ENCODE measurements at regions not wholly inside any gene's neighbourhood (a gene's known extent, or its start where the extent isn't known, plus 50 kb on each side); places are given as distances from the start of the nearest gene placed in this dataset.
A peak's percentile ranks its signal among the peaks of the same experiment; 100 is the strongest.

DNA sequence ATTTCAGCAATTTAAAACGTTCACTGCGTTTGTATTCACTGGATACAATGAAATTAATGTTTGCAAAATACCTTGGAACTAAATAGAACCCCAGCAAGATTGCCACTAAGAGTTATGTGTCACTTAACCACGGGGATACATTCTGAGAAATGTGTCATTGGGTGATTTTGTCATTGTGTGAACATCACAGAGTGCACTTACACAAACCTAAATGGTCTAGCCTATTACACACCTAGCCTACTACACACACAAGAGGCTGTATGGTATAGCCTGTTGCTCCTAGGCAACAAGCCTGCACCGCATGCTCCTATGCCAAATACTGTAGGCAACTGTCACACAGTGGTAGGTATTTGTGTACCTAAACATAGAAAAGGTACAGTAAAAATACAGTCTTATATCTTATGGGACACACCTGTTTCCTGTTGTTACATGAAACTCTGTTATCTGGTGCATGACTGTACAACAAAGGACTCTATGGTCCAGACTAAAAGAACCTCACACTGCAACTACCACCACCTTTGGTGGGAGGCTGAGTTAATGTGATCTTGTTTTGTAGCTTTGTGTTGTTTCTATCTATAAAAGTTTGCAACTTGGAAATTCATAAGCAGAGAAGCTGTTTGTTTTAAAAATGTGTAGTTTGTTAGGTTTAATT lies 92.2 kb upstream of the NTRK3 start:
- no peak for TF ChIP-seq EZH2phosphoT487 (IDR thresholded peaks at IDR 0.05; ENCODE audit: borderline replicate concordance)
- TF ChIP-seq, protein P1, sequence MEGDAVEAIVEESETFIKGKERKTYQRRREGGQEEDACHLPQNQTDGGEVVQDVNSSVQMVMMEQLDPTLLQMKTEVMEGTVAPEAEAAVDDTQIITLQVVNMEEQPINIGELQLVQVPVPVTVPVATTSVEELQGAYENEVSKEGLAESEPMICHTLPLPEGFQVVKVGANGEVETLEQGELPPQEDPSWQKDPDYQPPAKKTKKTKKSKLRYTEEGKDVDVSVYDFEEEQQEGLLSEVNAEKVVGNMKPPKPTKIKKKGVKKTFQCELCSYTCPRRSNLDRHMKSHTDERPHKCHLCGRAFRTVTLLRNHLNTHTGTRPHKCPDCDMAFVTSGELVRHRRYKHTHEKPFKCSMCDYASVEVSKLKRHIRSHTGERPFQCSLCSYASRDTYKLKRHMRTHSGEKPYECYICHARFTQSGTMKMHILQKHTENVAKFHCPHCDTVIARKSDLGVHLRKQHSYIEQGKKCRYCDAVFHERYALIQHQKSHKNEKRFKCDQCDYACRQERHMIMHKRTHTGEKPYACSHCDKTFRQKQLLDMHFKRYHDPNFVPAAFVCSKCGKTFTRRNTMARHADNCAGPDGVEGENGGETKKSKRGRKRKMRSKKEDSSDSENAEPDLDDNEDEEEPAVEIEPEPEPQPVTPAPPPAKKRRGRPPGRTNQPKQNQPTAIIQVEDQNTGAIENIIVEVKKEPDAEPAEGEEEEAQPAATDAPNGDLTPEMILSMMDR (conservative IDR thresholded peaks at IDR 0.05; ENCODE audit: low read length): peak; percentile 33
- no peaks in the 10 kb centered on the region for H3K36me3 ChIP-seq (ENCODE audit: insufficient read depth, low read length)
- no peak overlapping the region for H3K4me3 ChIP-seq (ENCODE audit: low read length, poor library complexity, severe bottlenecking)
- no peak overlapping the region for H3K4me2 ChIP-seq (ENCODE audit: low read depth, low read length, poor library complexity, severe bottlenecking)
- no peaks in the 10 kb centered on the region for H3K27me3 ChIP-seq (ENCODE audit: insufficient read depth, low read length, poor library complexity, severe bottlenecking)
- no peaks in the 10 kb centered on the region for H3F3A ChIP-seq (ENCODE audit: low read depth)
- H3K79me2 ChIP-seq (ENCODE audit: insufficient read depth, low read length): no peaks in the 10 kb centered on the region
- peaks cover 20% of the 10 kb centered on the region for H3K9me3 ChIP-seq (ENCODE audit: insufficient read depth, low read depth, low read length)
- H2AFZ ChIP-seq (ENCODE audit: low read length): peak overlapping the region; percentile 53; the same call in 1 of the 2 replicates
- no peaks in the 10 kb centered on the region for H4K20me1 ChIP-seq (ENCODE audit: insufficient read depth, low read length, poor library complexity, severe bottlenecking)
- no peaks in the 10 kb centered on the region for H3K9me2 ChIP-seq (replicated peaks; ENCODE audit: low read depth, low read length)
- H3K9ac ChIP-seq (ENCODE audit: low read depth, low read length, poor library complexity, severe bottlenecking): no peak overlapping the region
- H3K4me1 ChIP-seq (ENCODE audit: insufficient read depth, low read length, poor library complexity, severe bottlenecking): peaks cover 16% of the 10 kb centered on the region

DNA sequence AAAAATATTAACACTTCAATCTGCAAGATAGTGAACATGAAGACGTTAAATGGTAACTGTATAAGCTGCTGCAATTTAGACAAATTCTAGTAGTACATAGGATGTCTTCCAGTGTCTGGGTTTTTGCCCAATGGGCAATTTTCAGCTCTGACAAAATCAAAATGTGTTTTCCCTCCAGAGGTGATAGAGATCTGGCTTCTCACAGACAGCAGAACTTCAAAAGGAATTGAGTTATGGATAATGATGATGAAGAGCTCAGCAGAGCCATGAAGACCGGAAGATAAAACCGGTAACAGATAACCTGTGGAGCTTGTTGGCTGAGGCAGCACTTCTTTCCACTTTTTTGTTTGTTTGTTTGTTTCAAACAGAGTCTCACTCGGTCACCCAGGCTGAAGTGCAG lies 89.4 kb upstream of the NTRK3 start:
- no peaks in the 10 kb centered on the region for H3K9me3 ChIP-seq (ENCODE audit: insufficient read depth, low read depth, low read length)
- H3K4me1 ChIP-seq (ENCODE audit: insufficient read depth, low read length, poor library complexity, severe bottlenecking): peaks cover 16% of the 10 kb centered on the region
- no peaks in the 10 kb centered on the region for H3F3A ChIP-seq (ENCODE audit: low read depth)
- H3K9ac ChIP-seq (ENCODE audit: low read depth, low read length, poor library complexity, severe bottlenecking): no peak overlapping the region
- no peaks in the 10 kb centered on the region for H3K9me2 ChIP-seq (replicated peaks; ENCODE audit: low read depth, low read length)
- no peaks in the 10 kb centered on the region for H4K20me1 ChIP-seq (ENCODE audit: insufficient read depth, low read length, poor library complexity, severe bottlenecking)
- no peak overlapping the region for H3K4me3 ChIP-seq (ENCODE audit: low read length, poor library complexity, severe bottlenecking)
- no peaks in the 10 kb centered on the region for H3K36me3 ChIP-seq (ENCODE audit: insufficient read depth, low read length)
- no peaks in the 10 kb centered on the region for H3K79me2 ChIP-seq (ENCODE audit: insufficient read depth, low read length)
- no peaks in the 10 kb centered on the region for H3K27me3 ChIP-seq (ENCODE audit: insufficient read depth, low read length, poor library complexity, severe bottlenecking)
- no peak overlapping the region for H3K4me2 ChIP-seq (ENCODE audit: low read depth, low read length, poor library complexity, severe bottlenecking)
- no peak overlapping the region for H2AFZ ChIP-seq (ENCODE audit: low read length)
- TF ChIP-seq, protein P1 (conservative IDR thresholded peaks at IDR 0.05; ENCODE audit: low read length): no peak

DNA sequence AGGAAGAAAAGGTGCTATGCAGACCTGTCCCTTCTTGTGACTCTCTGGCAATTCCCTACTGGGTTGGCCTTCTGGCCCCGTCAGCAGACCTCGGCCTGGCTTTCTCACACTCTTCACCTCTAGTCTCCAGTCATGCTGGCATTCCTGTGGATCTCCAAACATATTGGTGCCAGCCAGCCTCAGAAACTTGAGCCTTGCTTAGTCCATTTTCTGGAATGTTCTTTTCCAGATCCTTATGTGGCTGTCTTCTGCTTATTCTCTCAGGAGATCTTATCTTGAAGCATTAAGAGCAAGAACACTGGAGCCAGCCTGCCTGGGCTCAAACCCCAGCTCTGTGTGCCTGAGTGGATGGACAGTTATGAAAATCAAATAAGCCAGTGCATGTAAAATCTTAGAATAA lies 88.2 kb upstream of the NTRK3 start:
- no peaks in the 10 kb centered on the region for H3F3A ChIP-seq (ENCODE audit: low read depth)
- H3K9me3 ChIP-seq (ENCODE audit: insufficient read depth, low read depth, low read length): no peaks in the 10 kb centered on the region
- no peaks in the 10 kb centered on the region for H3K79me2 ChIP-seq (ENCODE audit: insufficient read depth, low read length)
- no peaks in the 10 kb centered on the region for H3K27me3 ChIP-seq (ENCODE audit: insufficient read depth, low read length, poor library complexity, severe bottlenecking)
- no peak overlapping the region for H3K4me3 ChIP-seq (ENCODE audit: low read length, poor library complexity, severe bottlenecking)
- no peaks in the 10 kb centered on the region for H4K20me1 ChIP-seq (ENCODE audit: insufficient read depth, low read length, poor library complexity, severe bottlenecking)
- H3K4me2 ChIP-seq (ENCODE audit: low read depth, low read length, poor library complexity, severe bottlenecking): no peak overlapping the region
- H3K9me2 ChIP-seq (replicated peaks; ENCODE audit: low read depth, low read length): no peaks in the 10 kb centered on the region
- no peaks in the 10 kb centered on the region for H3K36me3 ChIP-seq (ENCODE audit: insufficient read depth, low read length)
- no peak overlapping the region for H2AFZ ChIP-seq (ENCODE audit: low read length)
- no peak overlapping the region for H3K9ac ChIP-seq (ENCODE audit: low read depth, low read length, poor library complexity, severe bottlenecking)
- TF ChIP-seq EZH2phosphoT487 (IDR thresholded peaks at IDR 0.05; ENCODE audit: borderline replicate concordance): no peak
- TF ChIP-seq, protein P1 (conservative IDR thresholded peaks at IDR 0.05; ENCODE audit: low read length): no peak
- H3K4me1 ChIP-seq (ENCODE audit: insufficient read depth, low read length, poor library complexity, severe bottlenecking): peaks cover 16% of the 10 kb centered on the region

Data from Loucy (cell line).